Fibroblast of villous mesenchyme (primary cell): ENCODE measurements at regions not wholly inside any gene's neighbourhood (a gene's known extent, or its start where the extent isn't known, plus 50 kb on each side); places are given as distances from the start of the nearest gene placed in this dataset.
A peak's percentile ranks its signal among the peaks of the same experiment; 100 is the strongest.

Source experiments
- DNase-seq: peaks from one replicate; pipeline ENCODE4 v3.0.0-alpha.2; 2010; ENCODE audit warnings: low read depth
- H3K4me3 ChIP-seq: 2 replicates; pipeline ENCODE4 v1.5.1; 2011; ENCODE audit warnings: low read depth, mild to moderate bottlenecking, low read length
- CTCF ChIP-seq: IDR thresholded peaks from 2 replicates; pipeline ENCODE4 v1.5.1; 2012; ENCODE audit warnings: low read depth, mild to moderate bottlenecking, low read length; ENCODE audit not compliant: insufficient read depth

- no peak overlapping the region for H3K4me3 ChIP-seq
- TF ChIP-seq CTCF: no peak
- DNase-seq: no peak
Observed at GRCh38 chr4:67037504-67038227, 507.6 kb downstream of the CENPC start.

DNA sequence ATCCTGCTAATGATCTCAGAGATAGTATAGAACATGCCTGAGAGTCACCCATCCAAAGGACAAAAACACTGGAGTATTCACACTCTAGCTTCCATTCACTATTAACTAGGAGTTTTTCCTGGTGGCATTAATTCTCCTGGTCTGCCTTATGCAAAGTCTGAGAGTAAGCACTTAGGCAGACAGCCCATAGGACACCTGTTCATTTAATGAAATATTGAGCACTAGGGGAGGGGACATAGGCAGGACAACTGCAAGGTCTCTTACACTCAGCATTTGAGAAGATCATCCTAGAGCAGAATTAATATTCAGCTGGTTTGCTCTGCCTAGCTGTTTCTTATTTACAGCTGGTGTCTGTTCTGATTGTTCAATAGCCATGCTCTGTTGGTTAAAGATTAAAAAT, 508.5 kb downstream of the CENPC start:
- no peak overlapping the region for H3K4me3 ChIP-seq
- TF ChIP-seq CTCF: no peak
- DNase-seq: no peak

- no peak for TF ChIP-seq CTCF
- H3K4me3 ChIP-seq: no peak overlapping the region
- DNase-seq: no peak
Observed at GRCh38 chr4:67035986-67036385, 509.3 kb downstream of the CENPC start.

GRCh38 chr4:67035501-67035900, 509.8 kb downstream of the CENPC start:
- DNase-seq: peak; percentile 34
- TF ChIP-seq CTCF: no peak
- H3K4me3 ChIP-seq: no peak overlapping the region

- no peak overlapping the region for H3K4me3 ChIP-seq
- TF ChIP-seq CTCF: no peak
- no peak for DNase-seq
Observed at GRCh38 chr4:67030636-67031035, 514.7 kb downstream of the CENPC start.

DNA sequence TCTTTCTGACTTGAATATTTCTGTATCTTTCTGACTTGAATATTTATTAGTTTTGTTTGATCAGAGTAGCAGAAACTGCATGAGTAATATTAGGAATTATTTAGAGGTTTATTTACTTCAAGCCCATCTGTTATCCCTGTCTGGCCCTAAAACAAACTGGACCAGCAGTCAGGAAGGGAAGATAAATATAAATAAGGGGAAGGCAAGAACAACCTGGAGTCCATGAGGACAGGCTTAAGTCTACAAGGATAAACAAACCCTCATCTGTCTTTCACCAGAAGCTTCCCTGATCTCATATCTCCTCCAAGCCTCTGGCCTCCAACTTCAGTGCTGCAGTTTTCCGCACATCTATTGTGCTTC, 524.9 kb downstream of the CENPC start:
- DNase-seq: no peak

More for the DNA sequence above, 524.9 kb downstream of the CENPC start:
- no peak overlapping the region for H3K4me3 ChIP-seq
- TF ChIP-seq CTCF: no peak
